A673 (cell line): ENCODE measurements at regions not wholly inside any gene's neighbourhood (a gene's known extent, or its start where the extent isn't known, plus 50 kb on each side); places are given as distances from the start of the nearest gene placed in this dataset.

Experiments
- BruUV-seq: library from RNA; stranded (reverse); fragments of 400-500 nt; replicated peaks from 2 replicates; lab custom pipeline; 2021; lab: Mats Ljungman, UMichigan
- CTCF ChIA-PET: fragments of 300-600 bp; sonication (Branson Sonifier 250); formaldehyde crosslinking; loops from one replicate; lab custom pipeline; 2022; ENCODE audit warnings: antibody characterized with exemption; lab: Charles Lee
- POLR2A ChIA-PET: fragments of 300-600 bp; sonication (Branson Sonifier 250); formaldehyde crosslinking; loops from one replicate; lab custom pipeline; 2022; ENCODE audit warnings: antibody characterized with exemption; ENCODE audit not compliant: low non-redundant PET; lab: Charles Lee
- DNase-seq: peaks from one replicate; pipeline ENCODE4 v3.0.0-alpha.2; 2015; ENCODE audit warnings: low spot score
- H3K27ac ChIP-seq: fragments of 200-600 bp; sonication (generic); 2 replicates; pipeline ENCODE4 v1.5.1; 2016; ENCODE audit warnings: mixed run types, low read depth, mild to moderate bottlenecking, mixed read lengths, antibody characterized with exemption, low read length; ENCODE audit not compliant: poor library complexity, severe bottlenecking
- H3K27me3 ChIP-seq: fragments of 200-600 bp; sonication (generic); replicated peaks from 2 replicates; pipeline ENCODE4 v1.6.1; 2017; ENCODE audit warnings: mixed run types, low read depth, mild to moderate bottlenecking, mixed read lengths, antibody characterized with exemption, low read length; ENCODE audit not compliant: insufficient read depth, poor library complexity
- H3K36me3 ChIP-seq: fragments of 200-600 bp; sonication (generic); 2 replicates; pipeline ENCODE4 v1.6.1; 2016; ENCODE audit warnings: mixed run types, mild to moderate bottlenecking, mixed read lengths, antibody characterized with exemption, low read length; ENCODE audit not compliant: insufficient read depth, poor library complexity, severe bottlenecking
- H3K4me1 ChIP-seq: fragments of 200-600 bp; sonication (generic); 2 replicates; pipeline ENCODE4 v1.6.1; 2017; ENCODE audit warnings: mixed run types, mild to moderate bottlenecking, mixed read lengths, antibody characterized with exemption, low read length; ENCODE audit not compliant: insufficient read depth, poor library complexity, severe bottlenecking
- H3K4me3 ChIP-seq: fragments of 200-600 bp; sonication (generic); 2 replicates; pipeline ENCODE4 v1.5.1; 2016; ENCODE audit warnings: low read depth, mixed run types, mild to moderate bottlenecking, mixed read lengths, low read length; ENCODE audit not compliant: poor library complexity, severe bottlenecking
- H3K9me3 ChIP-seq: fragments of 200-600 bp; sonication (generic); 2 replicates; pipeline ENCODE4 v1.6.1; 2016; ENCODE audit warnings: mixed run types, low read depth, mild to moderate bottlenecking, mixed read lengths, antibody characterized with exemption, low read length; ENCODE audit not compliant: poor library complexity, severe bottlenecking
- EZH2 ChIP-seq: fragments of 200-600 bp; sonication (generic); IDR thresholded peaks from 2 replicates; pipeline ENCODE4 v1.6.1; 2017; ENCODE audit warnings: borderline replicate concordance, low read depth, mild to moderate bottlenecking, mixed read lengths, antibody characterized with exemption, low read length; ENCODE audit not compliant: poor library complexity, severe bottlenecking
- intact Hi-C: fragments of 100-400 bp; cut with micrococcal nuclease; formaldehyde crosslinking; loops from one replicate; pipeline ENCODE4 v1.10.0; 2022; ENCODE audit not compliant: unreplicated experiment
- TF ChIP-seq, protein P1 (sequence below): fragments of 300-800, 200-600 bp; sonication (generic); conservative IDR thresholded peaks from 2 replicates; pipeline ENCODE4 v1.5.1; 2017; ENCODE audit warnings: low read depth, mild to moderate bottlenecking, antibody characterized with exemption, low read length, moderate library complexity, mixed read lengths

DNA sequence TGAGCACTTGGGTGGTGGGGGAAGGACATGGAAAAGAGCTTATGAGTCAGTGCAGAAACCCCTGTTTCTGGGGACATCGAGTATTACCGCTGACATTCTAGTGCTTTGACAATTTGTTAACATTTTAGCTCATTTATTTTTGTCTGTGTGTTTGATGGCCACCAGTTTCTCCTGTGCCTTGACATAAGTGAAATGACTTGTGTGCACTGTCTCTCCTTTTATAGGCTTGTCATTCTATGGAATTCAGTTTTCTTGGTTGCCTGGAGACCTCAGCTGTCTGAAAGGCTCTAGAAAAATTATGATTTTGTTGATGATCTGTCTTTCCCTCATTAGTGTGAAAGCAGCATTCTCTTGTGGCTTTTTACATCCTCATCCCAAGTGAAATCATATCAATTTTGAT is 190.0 kb upstream of the SMIM30 start:
- no peak for DNase-seq
- Histone ChIP-seq H3K36me3 (no peaks in the 10 kb centered on the region), H3K4me3 (no peak overlapping the region), H3K4me1 (no peaks in the 10 kb centered on the region), H3K9me3 (no peaks in the 10 kb centered on the region), H3K27me3 (peaks cover 4% of the 10 kb centered on the region), H3K27ac (no peak overlapping the region)
- no peak for TF ChIP-seq EZH2
- TF ChIP-seq, protein P1, sequence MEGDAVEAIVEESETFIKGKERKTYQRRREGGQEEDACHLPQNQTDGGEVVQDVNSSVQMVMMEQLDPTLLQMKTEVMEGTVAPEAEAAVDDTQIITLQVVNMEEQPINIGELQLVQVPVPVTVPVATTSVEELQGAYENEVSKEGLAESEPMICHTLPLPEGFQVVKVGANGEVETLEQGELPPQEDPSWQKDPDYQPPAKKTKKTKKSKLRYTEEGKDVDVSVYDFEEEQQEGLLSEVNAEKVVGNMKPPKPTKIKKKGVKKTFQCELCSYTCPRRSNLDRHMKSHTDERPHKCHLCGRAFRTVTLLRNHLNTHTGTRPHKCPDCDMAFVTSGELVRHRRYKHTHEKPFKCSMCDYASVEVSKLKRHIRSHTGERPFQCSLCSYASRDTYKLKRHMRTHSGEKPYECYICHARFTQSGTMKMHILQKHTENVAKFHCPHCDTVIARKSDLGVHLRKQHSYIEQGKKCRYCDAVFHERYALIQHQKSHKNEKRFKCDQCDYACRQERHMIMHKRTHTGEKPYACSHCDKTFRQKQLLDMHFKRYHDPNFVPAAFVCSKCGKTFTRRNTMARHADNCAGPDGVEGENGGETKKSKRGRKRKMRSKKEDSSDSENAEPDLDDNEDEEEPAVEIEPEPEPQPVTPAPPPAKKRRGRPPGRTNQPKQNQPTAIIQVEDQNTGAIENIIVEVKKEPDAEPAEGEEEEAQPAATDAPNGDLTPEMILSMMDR: no peak
- POLR2A ChIA-PET: no interaction called here
- BruUV-seq: no TSS peak
- intact Hi-C loops: no loop called here
- CTCF ChIA-PET: no interaction called here

DNA sequence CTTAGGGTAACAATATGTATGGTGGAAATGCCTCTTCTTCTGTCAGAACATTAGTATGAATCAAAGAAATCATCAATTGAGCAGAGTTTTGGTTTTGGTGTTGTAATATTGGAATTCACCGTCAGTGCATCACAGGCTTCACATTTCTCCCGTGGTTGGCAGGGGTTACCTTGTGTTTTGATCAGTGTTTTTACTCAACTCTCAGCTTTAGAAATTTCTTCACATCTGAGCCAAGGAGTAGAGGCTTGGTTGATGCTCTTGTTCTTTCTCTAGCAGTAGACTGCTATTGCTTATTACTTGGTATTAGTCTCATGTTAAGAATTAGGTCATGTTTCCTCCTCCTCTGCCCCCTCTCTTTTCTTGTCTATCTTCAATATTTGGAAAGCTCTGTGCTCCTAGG is 188.8 kb upstream of the SMIM30 start:
- POLR2A ChIA-PET: no interaction called here
- no peak for TF ChIP-seq EZH2
- TF ChIP-seq, protein P1: no peak
- intact Hi-C loops: no loop called here

DNA sequence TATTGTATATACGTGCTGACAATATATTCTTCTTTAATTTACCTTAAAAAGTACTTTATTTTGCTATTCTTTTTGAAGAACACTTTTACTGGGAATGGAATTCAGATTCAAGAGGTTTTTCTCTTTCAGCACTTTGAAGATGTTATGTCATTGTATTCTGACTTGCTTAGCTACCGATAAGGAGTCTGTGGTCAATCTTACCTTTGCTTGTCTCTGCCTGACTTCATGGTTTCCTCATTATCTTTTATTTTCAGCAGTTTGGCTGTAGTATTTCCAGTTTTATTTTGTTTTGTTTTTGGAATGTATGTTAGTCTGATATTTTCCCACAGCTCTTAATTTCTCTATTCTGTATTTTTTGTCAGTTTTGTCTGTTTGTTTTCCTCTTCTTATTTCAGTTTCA is 187.9 kb upstream of the SMIM30 start:
- TF ChIP-seq EZH2: no peak
- TF ChIP-seq, protein P1: no peak
- H3K4me3 ChIP-seq: no peak overlapping the region
- ChIA-PET CTCF (no interaction called here), POLR2A (no interaction called here)
- intact Hi-C loops: no loop called here
- no peaks in the 10 kb centered on the region for H3K4me1 ChIP-seq
- H3K27me3 ChIP-seq: peaks cover 4% of the 10 kb centered on the region
- no peak for DNase-seq
- no TSS peak for BruUV-seq
- H3K9me3 ChIP-seq: no peaks in the 10 kb centered on the region
- no peaks in the 10 kb centered on the region for H3K36me3 ChIP-seq
- no peak overlapping the region for H3K27ac ChIP-seq

More for the DNA sequence above, 188.8 kb upstream of the SMIM30 start:
- Histone ChIP-seq H3K4me1 (no peaks in the 10 kb centered on the region), H3K36me3 (no peaks in the 10 kb centered on the region), H3K27me3 (peaks cover 4% of the 10 kb centered on the region), H3K4me3 (no peak overlapping the region), H3K9me3 (no peaks in the 10 kb centered on the region), H3K27ac (no peak overlapping the region)
- no peak for DNase-seq
- BruUV-seq: no TSS peak
- CTCF ChIA-PET: no interaction called here
